ENCODE measurements at regions not wholly inside any gene's neighbourhood (a gene's known extent, or its start where the extent isn't known, plus 50 kb on each side); places are given as distances from the start of the nearest gene placed in this dataset.

DNA sequence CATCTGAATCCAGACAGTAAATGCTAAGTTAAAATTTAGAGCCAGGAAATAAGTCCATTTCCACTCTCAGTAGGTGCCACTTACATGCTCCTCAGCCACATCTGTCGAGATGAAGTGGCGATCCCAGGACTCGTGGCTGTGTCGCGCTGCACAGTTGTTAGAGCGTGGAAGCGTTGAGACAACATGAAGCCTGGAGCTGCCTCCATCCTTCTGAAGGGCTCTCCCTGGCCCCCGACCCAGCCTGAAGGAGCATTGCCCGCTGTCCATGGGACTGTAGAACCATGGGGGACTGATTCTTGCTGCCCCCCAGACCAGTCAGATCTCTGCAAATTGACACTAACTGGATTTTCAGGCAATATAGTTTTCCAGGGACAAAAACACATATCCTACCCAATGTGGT lies 58.9 kb downstream of the IRX1 start:
- DNase-seq, result no peak

- DNase-seq, result no peak
Observed at GRCh38 chr5:3656803-3657202, 61.2 kb downstream of the IRX1 start.

- no peak for DNase-seq
Observed at GRCh38 chr5:3657364-3658022, 61.9 kb downstream of the IRX1 start.

DNA sequence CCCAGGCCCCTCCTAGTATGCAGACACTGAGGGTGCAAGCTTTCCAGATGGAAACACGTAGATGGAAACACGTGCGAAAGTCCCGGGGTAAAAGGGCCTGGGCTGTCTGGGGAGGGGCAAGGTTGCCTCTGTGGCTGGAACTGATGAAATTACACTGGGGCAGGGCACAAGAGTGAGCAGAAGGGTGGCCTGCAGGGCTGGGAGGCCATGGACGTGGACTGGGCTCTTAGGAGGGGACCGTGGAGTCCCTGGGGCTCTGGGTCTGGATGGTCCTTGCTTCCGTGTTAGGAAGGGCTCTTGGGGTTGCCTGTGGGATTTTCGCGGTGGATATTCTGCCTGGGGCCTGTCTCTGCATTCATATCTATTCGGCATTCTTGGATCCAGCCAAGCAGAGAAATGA lies 63.3 kb downstream of the IRX1 start:
- DNase-seq, result no peak

- DNase-seq, result no peak
Observed at GRCh38 chr5:3659907-3660306, 64.3 kb downstream of the IRX1 start.

- DNase-seq, result no peak
Observed at GRCh38 chr5:3660630-3661029, 65.0 kb downstream of the IRX1 start.

GRCh38 chr5:3661755-3662296 lies 66.2 kb downstream of the IRX1 start:
- no peak for DNase-seq

GRCh38 chr5:3662344-3662743 lies 66.7 kb downstream of the IRX1 start:
- DNase-seq, result no peak

- DNase-seq, result no peak
Observed at GRCh38 chr5:3671337-3671736, 75.7 kb downstream of the IRX1 start.

- no peak for DNase-seq
Observed at GRCh38 chr5:3678801-3679200, 83.2 kb downstream of the IRX1 start.

- no peak for DNase-seq
Observed at GRCh38 chr5:3680821-3681220, 85.2 kb downstream of the IRX1 start.

GRCh38 chr5:3684118-3684517 lies 88.5 kb downstream of the IRX1 start:
- DNase-seq, result no peak

- no peak for DNase-seq
Observed at GRCh38 chr5:3684771-3685354, 89.2 kb downstream of the IRX1 start.

GRCh38 chr5:3694819-3695218 lies 99.2 kb downstream of the IRX1 start:
- no peak for DNase-seq

DNA sequence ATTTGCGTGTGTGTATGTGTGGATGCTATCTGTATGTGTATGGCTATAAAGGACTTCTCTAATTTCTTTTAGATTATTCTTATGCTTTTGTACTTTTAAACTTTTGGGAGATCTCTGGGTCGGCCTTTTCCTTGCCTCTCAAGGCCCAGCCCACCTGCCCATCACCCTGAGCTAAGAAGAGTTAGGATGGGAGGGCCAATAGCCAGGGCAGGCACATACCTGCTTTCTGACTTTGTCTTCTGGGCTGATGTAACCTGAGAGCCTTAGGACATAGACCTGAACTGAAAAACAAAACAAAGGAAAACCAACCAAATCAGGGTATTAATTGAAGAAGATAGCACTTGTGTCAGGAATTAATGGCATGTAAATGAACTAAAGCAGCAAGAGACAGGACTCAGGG lies 100.2 kb downstream of the IRX1 start:
- no peak for DNase-seq

DNA sequence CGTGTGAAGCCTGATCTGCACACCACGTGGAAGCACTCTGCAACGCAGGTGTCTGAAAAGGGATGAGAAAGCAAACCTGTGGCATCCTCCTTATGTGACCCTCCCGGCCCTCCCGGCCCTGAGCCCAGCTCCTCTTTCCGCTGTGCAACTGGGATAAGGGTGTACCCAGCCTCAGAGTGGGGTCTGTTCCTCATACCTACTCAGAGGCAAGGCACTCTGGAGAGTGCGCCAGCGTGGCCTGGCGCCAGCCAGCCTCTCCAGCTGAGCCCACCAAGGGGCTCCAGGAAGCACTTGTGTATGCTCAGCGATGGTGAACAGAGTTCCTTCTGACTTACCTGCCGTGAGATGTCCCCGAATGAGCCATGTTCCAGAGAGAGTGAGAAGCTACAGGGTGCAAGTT lies 102.8 kb downstream of the IRX1 start:
- DNase-seq, result no peak

DNA sequence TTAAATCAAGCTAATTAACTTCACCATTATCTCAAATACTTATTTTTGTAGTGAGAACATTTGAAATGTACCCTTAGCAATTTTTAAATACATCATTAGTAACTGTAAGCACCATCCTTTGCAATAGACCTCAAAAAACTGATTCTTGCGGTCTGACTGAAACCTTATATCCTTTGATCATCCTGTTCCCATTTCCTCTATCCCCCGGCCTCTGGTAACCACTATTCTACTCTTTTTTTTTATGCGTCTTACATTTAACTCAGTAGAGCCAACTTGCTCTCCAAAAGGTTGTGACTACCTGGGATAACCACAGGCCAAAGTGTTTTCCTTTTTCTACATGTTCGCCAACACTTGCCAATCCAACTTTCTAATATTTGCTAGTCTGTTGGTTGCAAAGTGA lies 106.1 kb downstream of the IRX1 start:
- no peak for DNase-seq

DNA sequence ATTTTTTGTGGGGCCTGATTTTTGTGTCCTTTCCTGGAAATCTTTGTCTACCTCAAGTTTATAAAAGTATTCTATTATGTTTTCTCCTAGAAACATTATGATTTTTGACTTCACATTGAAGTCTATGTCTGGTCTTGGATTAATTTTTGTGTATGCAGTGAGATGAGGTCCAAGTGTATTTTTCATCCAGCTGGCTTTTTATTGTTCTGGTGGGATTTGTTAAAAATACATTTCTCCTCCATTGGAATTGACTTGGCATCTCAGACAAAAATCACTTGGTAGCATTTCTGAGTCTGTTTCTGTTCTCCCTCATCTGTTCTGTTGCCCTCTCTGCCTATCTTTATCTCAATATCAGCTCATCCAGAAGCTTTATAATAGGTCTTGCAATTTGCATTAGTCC lies 109.0 kb downstream of the IRX1 start:
- no peak for DNase-seq

- DNase-seq, result no peak
Observed at GRCh38 chr5:3709068-3709716, 113.6 kb downstream of the IRX1 start.

- no peak for DNase-seq
Observed at GRCh38 chr5:3709717-3710348, 114.2 kb downstream of the IRX1 start.

GRCh38 chr5:3715062-3715461 lies 119.4 kb downstream of the IRX1 start:
- no peak for DNase-seq

DNA sequence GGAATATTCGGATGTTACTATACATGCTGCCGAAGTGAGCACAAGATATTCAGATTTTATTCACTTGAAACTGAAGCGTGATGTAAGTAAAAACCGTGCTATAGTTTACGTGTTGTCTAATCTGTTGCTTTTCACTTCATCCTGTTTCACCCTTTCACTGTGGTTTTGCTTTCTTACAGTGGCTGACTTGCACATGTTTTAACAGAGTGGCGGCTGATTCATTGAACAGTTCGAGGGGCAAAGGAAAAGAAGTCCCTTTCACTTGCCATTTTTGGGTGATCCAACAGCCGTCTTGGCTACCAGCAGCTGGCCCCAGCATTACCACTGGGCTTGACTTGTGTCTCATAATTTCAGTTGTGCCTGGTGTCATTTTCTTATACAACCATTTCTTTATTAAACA lies 134.0 kb downstream of the IRX1 start:
- no peak for DNase-seq

DNA sequence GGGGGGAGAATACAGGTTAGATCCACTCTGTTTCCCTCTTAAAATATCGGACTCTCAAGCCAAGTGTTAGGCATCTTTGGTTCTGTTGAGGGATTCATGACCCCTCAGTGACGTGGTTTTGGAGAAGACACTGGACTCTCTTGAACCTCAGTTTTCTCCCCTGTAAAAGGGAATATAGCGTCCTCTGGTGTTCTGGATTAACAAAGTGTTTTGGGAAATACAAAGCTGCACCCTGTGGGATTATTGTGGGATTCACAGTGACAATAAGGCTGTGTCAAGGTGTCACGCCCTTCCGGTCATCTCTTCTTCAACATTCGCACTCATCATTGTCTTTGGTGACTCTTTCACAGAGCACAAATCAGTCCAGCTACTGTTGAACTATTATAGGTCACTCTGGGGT lies 139.0 kb downstream of the IRX1 start:
- DNase-seq, result no peak

- no peak for DNase-seq
Observed at GRCh38 chr5:3736466-3736865, 140.8 kb downstream of the IRX1 start.
